Esophagus muscularis mucosa (tissue), 3 donors: ENCODE measurements at regions not wholly inside any gene's neighbourhood (a gene's known extent, or its start where the extent isn't known, plus 50 kb on each side); places are given as distances from the start of the nearest gene placed in this dataset.

Source experiments
- POLR2A ChIP-seq: fragments of 450-650 bp; IDR thresholded peaks from one replicate; pipeline ENCODE4 v1.6.1; 2017; ENCODE audit warnings: antibody characterized with exemption, moderate library complexity, mild to moderate bottlenecking, low read depth
- TF ChIP-seq, protein P1 (sequence below), 3 experiments: fragments of 200-600 bp in 2 of 3; fragments of 450-650 bp in 1 of 3; sonication (generic) in 2 of 3; IDR thresholded peaks; one replicate each; pipeline ENCODE4 v1.5.1; 2017 to 2019; ENCODE audit warnings: antibody characterized with exemption in 3 of 3, mild to moderate bottlenecking in 2 of 3, moderate library complexity in 1 of 3

DNA sequence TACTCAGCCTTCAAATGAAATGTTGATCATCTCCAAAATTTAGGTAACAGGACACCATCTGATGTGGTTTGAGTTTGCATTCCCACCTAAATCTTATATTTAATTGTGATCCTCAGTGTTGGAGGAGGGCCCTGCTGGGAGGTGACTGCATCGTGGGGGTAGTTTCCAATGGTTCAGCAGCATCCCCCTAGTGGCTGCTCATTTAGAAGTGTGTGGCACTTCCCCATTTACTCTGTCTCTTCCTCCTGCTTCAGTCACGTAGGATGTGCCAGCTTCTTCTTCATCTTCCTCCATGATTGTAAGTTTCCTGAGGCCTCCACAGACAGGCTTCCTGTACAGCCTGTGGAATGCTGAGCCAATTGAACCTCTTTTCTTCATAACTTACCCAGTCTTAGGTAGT lies 731.2 kb downstream of the USP25 start:
- no peak for TF ChIP-seq POLR2A
- TF ChIP-seq, protein P1, sequence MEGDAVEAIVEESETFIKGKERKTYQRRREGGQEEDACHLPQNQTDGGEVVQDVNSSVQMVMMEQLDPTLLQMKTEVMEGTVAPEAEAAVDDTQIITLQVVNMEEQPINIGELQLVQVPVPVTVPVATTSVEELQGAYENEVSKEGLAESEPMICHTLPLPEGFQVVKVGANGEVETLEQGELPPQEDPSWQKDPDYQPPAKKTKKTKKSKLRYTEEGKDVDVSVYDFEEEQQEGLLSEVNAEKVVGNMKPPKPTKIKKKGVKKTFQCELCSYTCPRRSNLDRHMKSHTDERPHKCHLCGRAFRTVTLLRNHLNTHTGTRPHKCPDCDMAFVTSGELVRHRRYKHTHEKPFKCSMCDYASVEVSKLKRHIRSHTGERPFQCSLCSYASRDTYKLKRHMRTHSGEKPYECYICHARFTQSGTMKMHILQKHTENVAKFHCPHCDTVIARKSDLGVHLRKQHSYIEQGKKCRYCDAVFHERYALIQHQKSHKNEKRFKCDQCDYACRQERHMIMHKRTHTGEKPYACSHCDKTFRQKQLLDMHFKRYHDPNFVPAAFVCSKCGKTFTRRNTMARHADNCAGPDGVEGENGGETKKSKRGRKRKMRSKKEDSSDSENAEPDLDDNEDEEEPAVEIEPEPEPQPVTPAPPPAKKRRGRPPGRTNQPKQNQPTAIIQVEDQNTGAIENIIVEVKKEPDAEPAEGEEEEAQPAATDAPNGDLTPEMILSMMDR (IDR thresholded peaks at IDR 0.05): no peak
